Peyer's patch (tissue), 4 donors: ENCODE measurements at regions not wholly inside any gene's neighbourhood (a gene's known extent, or its start where the extent isn't known, plus 50 kb on each side); places are given as distances from the start of the nearest gene placed in this dataset.

Experiments
- CTCF ChIP-seq, 6 experiments: fragments of 450-650 bp in 4 of 6; fragments of 200-600 bp in 2 of 6; sonication (generic) in 1 of 6; IDR thresholded peaks; one replicate each; pipeline ENCODE4 v1.5.1; 2017 to 2019; ENCODE audit warnings: antibody characterized with exemption in 6 of 6, mild to moderate bottlenecking in 3 of 6, moderate library complexity in 1 of 6
- POLR2A ChIP-seq, 2 donors: fragments of 450-650 bp; IDR thresholded peaks; one replicate each; pipeline ENCODE4 v1.5.1; 2017; ENCODE audit warnings: antibody characterized with exemption in 2 of 2, mild to moderate bottlenecking in 2 of 2, moderate library complexity in 2 of 2

GRCh38 chr2:134027980-134028379 lies 225.9 kb upstream of the MGAT5 start:
- TF ChIP-seq CTCF (IDR thresholded peaks at IDR 0.05) (no peak), POLR2A (IDR thresholded peaks at IDR 0.05) (no peak)
